GM12878 (cell line): ENCODE measurements at regions not wholly inside any gene's neighbourhood (a gene's known extent, or its start where the extent isn't known, plus 50 kb on each side); places are given as distances from the start of the nearest gene placed in this dataset.

Source experiments
- ATAC-seq: fragments of 200-7000 bp; cut with Tn5 transposase; 3 replicates; pipeline ENCODE4 v1.9.1; 2020; ENCODE audit warnings: mild to moderate bottlenecking, moderate library complexity
- BruUV-seq: library from RNA; stranded (reverse); fragments of 400-500 nt; replicated peaks from 2 replicates; lab custom pipeline; 2021; lab: Mats Ljungman, UMichigan
- CTCF ChIA-PET: fragments of 300-600 bp; sonication (Branson Sonifier 250); formaldehyde crosslinking; extraction: SDS; loops from one replicate; lab custom pipeline; 2021; ENCODE audit warnings: inconsistent platforms; lab: Yijun Ruan, JAX
- POLR2A ChIA-PET: fragments of 350-600 bp; formaldehyde crosslinking; extraction: SDS; loops from one replicate; lab custom pipeline; 2021; ENCODE audit warnings: inconsistent platforms; lab: Charles Lee
- RAD21 ChIA-PET: fragments of 300-600 bp; sonication (Branson Sonifier 250); formaldehyde crosslinking; loops from one replicate; lab custom pipeline; 2023; ENCODE audit warnings: antibody characterized with exemption; ENCODE audit not compliant: unreplicated experiment; lab: Charles Lee
- SMC1A ChIA-PET: fragments of 300-600 bp; sonication (Branson Sonifier 250); formaldehyde crosslinking; loops from one replicate; lab custom pipeline; 2023; ENCODE audit not compliant: unreplicated experiment, uncharacterized antibody; lab: Charles Lee
- DNase-seq: peaks from one replicate; pipeline ENCODE4 v3.0.0-alpha.2; 2011; ENCODE audit warnings: low read depth, low spot score
- FAIRE-seq: peaks from 3 replicates; lab custom pipeline; 2011; peaks lifted over from hg19 to GRCh38; lab: Jason Lieb, UNC
- H2AFZ ChIP-seq: 2 replicates; pipeline ENCODE4 v1.6.0; 2011; ENCODE audit warnings: low read depth, low read length, control low read depth; ENCODE audit not compliant: control insufficient read depth
- H3K27ac ChIP-seq: 2 replicates; pipeline ENCODE4 v1.5.1; 2011; ENCODE audit warnings: control low read depth; ENCODE audit not compliant: control insufficient read depth, insufficient read depth
- H3K27me3 ChIP-seq, 2 experiments: replicated peaks in 1 of 2; 2 replicates each; pipeline versions ENCODE4 v1.6.0 to v1.6.1; 2011; ENCODE audit warnings: low read length in 1 of 2; ENCODE audit not compliant: control insufficient read depth in 2 of 2, insufficient read depth in 2 of 2
- H3K36me3 ChIP-seq, 2 experiments: 2 replicates each; pipeline ENCODE4 v1.5.1; 2011; ENCODE audit warnings: low read length in 1 of 2; ENCODE audit not compliant: control insufficient read depth in 2 of 2, insufficient read depth in 2 of 2
- H3K4me1 ChIP-seq: 2 replicates; pipeline ENCODE4 v1.6.1; 2011; ENCODE audit warnings: mild to moderate bottlenecking, low read length, moderate library complexity, mixed read lengths; ENCODE audit not compliant: control insufficient read depth, insufficient read depth
- H3K4me2 ChIP-seq: 2 replicates; pipeline ENCODE4 v1.6.0; 2011; ENCODE audit warnings: control low read depth; ENCODE audit not compliant: control insufficient read depth, insufficient read depth
- H3K4me3 ChIP-seq: fragments of 200-600 bp; sonication (generic); 2 replicates; pipeline ENCODE4 v1.5.1; 2016
- H3K79me2 ChIP-seq: 2 replicates; pipeline ENCODE4 v1.6.0; 2011; ENCODE audit warnings: low read length; ENCODE audit not compliant: control insufficient read depth, insufficient read depth
- H3K9ac ChIP-seq: 2 replicates; pipeline ENCODE4 v1.8.0; 2011; ENCODE audit warnings: low read length, control low read depth, mixed read lengths; ENCODE audit not compliant: control insufficient read depth, insufficient read depth
- H3K9me3 ChIP-seq: replicated peaks from 3 replicates; pipeline ENCODE4 v1.5.1; 2011; ENCODE audit warnings: mild to moderate bottlenecking, low read length; ENCODE audit not compliant: control insufficient read depth, insufficient read depth
- H4K20me1 ChIP-seq: 2 replicates; pipeline ENCODE4 v1.6.0; 2011; ENCODE audit not compliant: control insufficient read depth, insufficient read depth
- CREB1 ChIP-seq: IDR thresholded peaks from 2 replicates; pipeline ENCODE4 v1.6.1; 2012; ENCODE audit warnings: low read depth, mild to moderate bottlenecking, inconsistent platforms
- CREM ChIP-seq: IDR thresholded peaks from 2 replicates; pipeline ENCODE4 v1.6.1; 2014; ENCODE audit warnings: antibody characterized with exemption, low read depth
- EED ChIP-seq: sonication (generic); IDR thresholded peaks from 2 replicates; pipeline ENCODE4 v1.6.1; 2016; ENCODE audit warnings: antibody characterized with exemption, low read depth
- ELK1 ChIP-seq: IDR thresholded peaks from 2 replicates; pipeline ENCODE4 v1.6.1; 2012; ENCODE audit warnings: low read depth, low read length, improper control_type of control experiment
- FOXM1 ChIP-seq: IDR thresholded peaks from 2 replicates; pipeline ENCODE4 v1.6.1; 2012; ENCODE audit warnings: low read depth, mild to moderate bottlenecking, inconsistent platforms, low read length, moderate library complexity
- IRF4 ChIP-seq: IDR thresholded peaks from 2 replicates; pipeline ENCODE4 v1.6.1; 2011; ENCODE audit warnings: low read depth, low read length
- NFXL1 ChIP-seq: fragments of 450-650 bp; IDR thresholded peaks from 2 replicates; pipeline ENCODE4 v1.6.1; 2017; ENCODE audit warnings: antibody characterized with exemption, mild to moderate bottlenecking, borderline replicate concordance
- RELB ChIP-seq: fragments of 450-650 bp; IDR thresholded peaks from 2 replicates; pipeline ENCODE4 v1.6.1; 2017; ENCODE audit warnings: low read depth, mild to moderate bottlenecking, moderate library complexity
- REST ChIP-seq: IDR thresholded peaks from 2 replicates; pipeline ENCODE4 v1.6.1; 2012; ENCODE audit warnings: mild to moderate bottlenecking, low read depth, low read length
- SMAD5 ChIP-seq: IDR thresholded peaks from 2 replicates; pipeline ENCODE4 v1.6.1; 2016; ENCODE audit warnings: antibody characterized with exemption, low read depth
- WRNIP1 ChIP-seq: IDR thresholded peaks from 2 replicates; pipeline ENCODE4 v1.6.1; 2011; ENCODE audit warnings: low read depth, low read length, improper control_type of control experiment, borderline replicate concordance
- ZSCAN29 ChIP-seq: fragments of 450-650 bp; IDR thresholded peaks from 2 replicates; pipeline ENCODE4 v1.6.1; 2017; ENCODE audit warnings: mild to moderate bottlenecking, moderate library complexity
- WGBS: methylation state at CpG from one replicate; pipeline ENCODE4 v1.1.6; 2016; ENCODE audit warnings: low lambda C conversion rate; ENCODE audit not compliant: insufficient replicate concordance, insufficient coverage; ENCODE audit errors: missing lambda C conversion rate; 5-methylcytosine and 5-hydroxymethylcytosine counted together
- in situ Hi-C: fragments of 300-500 bp; cut with MboI; formaldehyde crosslinking; loops from 9 replicates; pipeline ENCODE4 v1.14.3; 2018; ENCODE audit warnings: mixed read lengths
- intact Hi-C: fragments of 100-400 bp; cut with micrococcal nuclease; formaldehyde crosslinking; loops from one replicate; pipeline ENCODE4 v1.14.2; 2022; ENCODE audit not compliant: unreplicated experiment

- BruUV-seq, result no TSS peak
- Histone ChIP-seq H3K9me3 (no peaks in the 10 kb centered on the region), H3K36me3 (no peaks in the 10 kb centered on the region), H3K9ac (no peak overlapping the region), H4K20me1 (no peaks in the 10 kb centered on the region), H3K4me2 (no peak overlapping the region), H3K79me2 (no peaks in the 10 kb centered on the region), H3K27ac (no peak overlapping the region), H2AFZ (no peak overlapping the region), H3K4me3 (no peak overlapping the region), H3K27me3 (no peaks in the 10 kb centered on the region), H3K4me1 (no peaks in the 10 kb centered on the region)
- FAIRE-seq (no peak), DNase-seq (no peak), ATAC-seq (no peak)
- ChIA-PET RAD21 (no interaction called here), SMC1A (interaction anchor here (0.6 to 1.2 kb wide), 3 partner anchors 8 to 45 kb away, joined by 3 to 4 read pairs (median 3); no protein-coding TSS in a partner anchor), POLR2A (no interaction called here), CTCF (no interaction called here)
- 40% methylated on average over 3 of the region's 3 CpGs for WGBS
- in situ Hi-C loops, result no loop called here
- TF ChIP-seq RELB (no peak), EED (no peak)
- intact Hi-C loops, result no loop called here
These were observed 403.4 kb downstream of the HDGFL1 start for GRCh38 chr6:22972771-22973170.

GRCh38 chr6:22975079-22975478, 405.7 kb downstream of the HDGFL1 start:
- in situ Hi-C loops (no loop called here), intact Hi-C loops (no loop called here)
- H4K20me1 ChIP-seq, result no peaks in the 10 kb centered on the region
- H3K27me3 ChIP-seq, result no peaks in the 10 kb centered on the region
- H3K9ac ChIP-seq, result no peak overlapping the region
- ATAC-seq (no peak), FAIRE-seq (no peak), DNase-seq (no peak)
- H3K4me2 ChIP-seq, result no peak overlapping the region
- ChIA-PET POLR2A (interaction anchor here (0.6 kb wide), 1 partner anchor 1588 kb away, joined by 7 read pairs; no protein-coding TSS in a partner anchor), CTCF (no interaction called here), SMC1A (no interaction called here), RAD21 (no interaction called here)
- H3K36me3 ChIP-seq, result no peaks in the 10 kb centered on the region
- no peak overlapping the region for H2AFZ ChIP-seq
- no peaks in the 10 kb centered on the region for H3K9me3 ChIP-seq
- H3K4me3 ChIP-seq, result no peak overlapping the region
- no peak overlapping the region for H3K27ac ChIP-seq
- no TSS peak for BruUV-seq
- H3K79me2 ChIP-seq, result no peaks in the 10 kb centered on the region
- WGBS, result 0% methylated on average over 1 of the region's 1 CpG
- H3K4me1 ChIP-seq, result no peaks in the 10 kb centered on the region
- no peak for TF ChIP-seq CREB1
- TF ChIP-seq ELK1, result no peak
- TF ChIP-seq IRF4, result no peak
- TF ChIP-seq WRNIP1, result no peak
- TF ChIP-seq SMAD5, result no peak
- no peak for TF ChIP-seq ZSCAN29
- no peak for TF ChIP-seq REST
- no peak for TF ChIP-seq FOXM1
- no peak for TF ChIP-seq CREM
- no peak for TF ChIP-seq NFXL1
